RKO (cell line): ENCODE measurements at regions not wholly inside any gene's neighbourhood (a gene's known extent, or its start where the extent isn't known, plus 50 kb on each side); places are given as distances from the start of the nearest gene placed in this dataset.
"Not testable (repeated sequence)": the region's sequence is repeated elsewhere in the genome, so short reads cannot be mapped to it uniquely, and the experiment has no call there.

ENCODE experiments used
- DNase-seq: peaks from one replicate; pipeline ENCODE4 v3.0.0-alpha.2; 2016; ENCODE audit warnings: low spot score

DNA sequence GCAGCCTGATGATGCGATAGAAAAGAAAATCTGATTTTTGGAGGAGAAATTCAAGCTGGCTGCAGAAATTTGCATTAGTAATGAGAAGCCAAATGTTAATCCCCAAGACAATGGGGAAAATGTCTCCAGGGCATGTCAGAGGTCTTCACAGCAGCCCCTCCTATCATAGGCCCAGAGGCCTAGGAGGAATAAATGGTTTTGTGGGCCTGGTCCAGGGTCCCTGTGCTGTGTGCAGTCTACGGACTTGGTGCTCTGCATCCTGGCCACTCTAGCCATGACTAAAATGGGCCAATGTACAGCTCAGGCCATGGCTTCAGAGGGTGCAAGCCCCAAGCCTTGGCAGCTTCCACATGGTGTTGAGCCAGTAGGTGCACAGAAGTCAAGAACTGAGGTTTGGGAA is 303.8 kb upstream of the SEMA3C start:
- not testable (repeated sequence) for DNase-seq

DNA sequence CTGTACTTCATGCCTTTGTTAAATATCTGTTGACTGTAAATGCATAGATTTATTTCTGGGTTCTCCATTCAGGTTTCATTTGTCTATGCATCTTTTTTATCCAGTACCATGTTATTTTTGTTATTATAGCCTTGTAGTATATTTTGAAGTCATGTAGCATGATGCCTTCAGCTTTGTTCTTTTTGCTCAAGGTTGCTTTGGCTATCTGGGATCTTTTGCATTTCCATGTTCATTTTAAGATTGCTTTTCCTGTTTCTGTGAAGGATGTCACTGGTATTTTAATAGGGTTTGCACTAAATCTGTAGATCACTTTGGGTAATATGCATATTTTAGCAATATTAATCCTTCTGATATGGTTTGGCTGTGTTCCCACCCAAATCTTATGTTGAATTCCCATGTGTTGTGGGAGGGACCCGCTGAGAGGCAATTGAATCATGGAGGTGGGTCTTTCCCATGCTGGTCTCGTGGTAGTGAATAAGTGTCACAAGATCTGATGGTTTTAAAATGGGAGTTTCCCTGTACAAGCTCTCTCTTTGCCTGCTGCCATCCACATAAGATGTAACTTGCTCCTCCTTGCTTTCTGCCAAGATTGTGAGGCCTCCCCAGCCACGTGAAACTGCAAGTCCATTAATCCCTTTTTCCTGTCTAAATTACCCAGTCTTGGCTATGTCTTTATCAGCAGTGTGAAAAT is 302.8 kb upstream of the SEMA3C start:
- DNase-seq: no peak

DNA sequence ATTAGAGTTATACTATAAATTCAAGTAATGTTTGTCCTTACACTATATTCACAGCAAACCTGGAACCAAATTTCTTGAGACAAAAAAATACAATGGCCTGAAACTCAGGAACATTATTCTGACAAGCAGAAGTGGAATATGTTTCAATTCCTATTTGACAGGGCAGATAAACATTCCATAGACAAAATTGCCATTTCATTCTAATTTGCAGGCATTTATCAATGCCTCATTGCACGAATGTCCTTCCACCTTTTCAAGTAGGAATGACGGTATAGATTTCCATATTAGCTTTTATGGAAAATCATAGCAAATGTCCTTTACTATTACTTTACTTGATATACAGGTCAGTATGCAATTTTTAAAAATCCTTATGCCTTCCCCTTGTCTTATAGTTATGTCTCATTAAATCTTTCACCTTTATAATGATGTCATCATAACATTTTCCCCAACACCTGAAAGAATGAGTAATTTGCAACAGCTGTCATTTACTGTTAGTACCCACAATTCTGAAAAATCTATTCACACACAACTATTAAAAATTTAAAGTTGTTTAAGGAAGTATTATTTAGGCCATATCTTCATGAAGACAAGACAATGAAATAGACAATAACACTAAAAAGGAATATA is 299.7 kb upstream of the SEMA3C start:
- no peak for DNase-seq

DNA sequence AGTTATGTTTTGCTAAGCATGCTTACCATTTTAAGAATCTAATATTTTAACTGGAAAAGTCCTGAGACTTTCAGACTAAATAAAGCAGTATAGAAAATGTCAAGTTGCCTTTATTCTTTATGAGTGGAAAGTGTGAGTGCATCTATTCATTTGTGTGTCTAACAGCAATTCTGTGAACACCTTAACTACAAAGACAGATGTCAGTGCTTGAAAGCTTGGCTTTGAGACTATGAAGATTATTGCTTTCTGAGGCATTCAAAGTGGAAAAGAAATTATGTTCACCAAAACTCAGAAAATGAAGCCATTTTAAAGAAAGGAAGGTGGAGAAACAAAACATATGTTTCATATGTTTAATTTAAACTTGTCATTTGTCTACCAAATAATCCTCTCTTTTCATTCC is 294.5 kb upstream of the SEMA3C start:
- DNase-seq: no peak

DNA sequence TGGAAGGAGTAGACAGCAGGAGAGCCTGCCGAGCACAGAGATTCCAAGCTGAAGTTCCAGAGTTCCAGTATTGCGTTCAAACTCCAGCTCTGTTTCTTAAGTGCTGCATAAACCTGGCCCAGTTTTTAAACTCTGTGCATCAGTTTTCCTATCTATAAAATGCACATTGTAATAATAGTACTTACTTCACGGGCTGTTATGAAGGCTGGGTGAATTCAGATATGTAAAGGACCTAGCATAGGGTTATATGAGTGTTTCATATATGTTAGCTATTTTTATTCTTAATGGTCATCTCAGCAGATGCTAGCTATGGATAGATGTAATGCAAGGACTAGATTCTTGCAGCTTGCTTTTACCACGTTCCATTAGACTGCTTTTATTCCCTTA is 293.1 kb upstream of the SEMA3C start:
- DNase-seq: no peak

DNA sequence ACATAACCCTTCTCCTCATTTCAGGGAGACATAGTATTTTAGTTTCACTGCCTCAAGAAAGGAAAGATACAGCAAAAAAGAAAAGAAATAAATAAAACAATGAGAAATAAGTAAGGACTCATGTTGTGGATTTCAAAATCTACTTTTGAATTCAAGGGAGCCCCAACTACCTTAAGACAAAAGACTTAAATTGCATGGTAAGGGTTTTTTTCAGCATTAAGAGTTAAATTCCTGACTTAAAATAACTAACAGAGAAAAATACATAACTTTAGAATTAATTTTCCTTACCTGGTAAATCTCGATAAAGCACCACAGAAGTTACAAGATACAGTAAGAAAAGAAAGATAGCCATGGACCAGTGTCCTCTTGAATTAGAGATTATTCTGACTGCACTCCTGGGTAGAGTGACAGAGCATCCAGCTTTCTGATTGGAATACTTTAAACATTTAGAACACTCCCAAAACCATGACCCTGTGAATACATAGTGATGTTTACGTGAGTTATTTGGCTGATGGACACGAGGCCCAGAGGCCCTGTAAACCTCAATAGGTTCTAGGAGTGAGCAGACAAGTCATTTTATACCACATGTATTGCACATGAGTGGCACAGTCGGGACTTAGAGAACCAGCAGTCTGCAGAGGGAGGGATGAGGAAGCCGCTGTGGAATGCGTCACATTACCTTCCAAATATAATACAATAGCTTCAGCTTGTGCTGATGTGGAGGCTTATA is 292.5 kb upstream of the SEMA3C start:
- DNase-seq: no peak

DNA sequence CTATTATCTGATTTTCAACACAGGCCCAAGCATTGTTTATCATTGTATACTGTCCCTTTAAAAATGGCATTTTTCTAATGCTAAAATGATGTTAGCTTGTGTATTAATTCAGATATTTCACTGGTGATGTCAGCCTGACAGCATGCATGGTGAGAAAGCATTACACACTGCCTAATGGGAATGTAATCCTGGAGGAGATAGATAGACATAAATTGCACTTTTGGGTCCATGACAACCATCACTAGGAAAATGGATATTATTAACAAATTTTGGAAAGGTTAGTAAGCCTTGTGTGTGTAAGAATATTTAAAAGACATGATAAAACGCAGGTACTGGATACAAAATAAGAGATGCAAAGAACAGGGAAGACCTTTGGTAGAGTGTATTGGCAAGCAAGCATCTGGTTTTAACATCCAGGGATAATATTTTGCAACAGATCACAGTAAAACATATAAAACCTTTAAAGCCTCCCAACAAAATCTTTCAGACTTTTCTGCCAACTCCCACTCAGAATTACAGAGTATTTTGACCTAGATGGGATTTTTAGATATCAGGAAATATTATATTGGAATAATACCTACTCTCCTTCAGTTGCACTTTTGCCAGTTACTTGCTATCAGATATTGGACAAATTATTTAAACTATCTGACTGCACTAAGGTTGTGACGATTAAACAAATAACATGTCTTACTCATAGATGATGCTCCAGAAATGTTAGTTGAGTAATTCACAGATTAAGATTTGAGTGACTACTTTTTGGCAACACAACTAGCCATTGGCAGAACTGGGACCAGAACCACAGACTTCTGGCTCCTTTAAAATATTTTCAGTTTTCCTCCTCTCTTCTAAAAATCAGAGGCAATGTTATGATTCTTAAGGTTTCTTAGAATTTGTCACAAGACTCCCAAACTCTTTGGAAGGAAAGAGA is 291.6 kb upstream of the SEMA3C start:
- DNase-seq: peak; percentile 15

DNA sequence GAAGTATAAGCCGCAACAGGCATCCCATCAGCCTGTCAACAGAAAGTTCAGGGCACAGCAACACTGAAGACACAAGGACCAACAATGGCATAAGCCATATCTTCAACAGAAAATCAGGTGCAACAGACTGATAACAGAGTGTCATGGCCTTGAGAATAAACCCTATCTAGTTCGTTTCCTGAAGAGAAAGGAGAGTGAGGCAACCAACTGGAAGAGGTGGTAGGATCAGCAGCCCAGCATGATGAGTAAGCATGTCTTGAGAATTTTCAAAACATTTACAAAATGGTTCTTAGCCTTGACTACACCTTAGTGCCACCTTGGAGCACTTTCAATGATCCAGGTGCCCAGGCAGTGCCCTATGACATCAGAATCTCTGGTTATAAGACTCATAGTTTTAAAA is 290.2 kb upstream of the SEMA3C start:
- DNase-seq: no peak

DNA sequence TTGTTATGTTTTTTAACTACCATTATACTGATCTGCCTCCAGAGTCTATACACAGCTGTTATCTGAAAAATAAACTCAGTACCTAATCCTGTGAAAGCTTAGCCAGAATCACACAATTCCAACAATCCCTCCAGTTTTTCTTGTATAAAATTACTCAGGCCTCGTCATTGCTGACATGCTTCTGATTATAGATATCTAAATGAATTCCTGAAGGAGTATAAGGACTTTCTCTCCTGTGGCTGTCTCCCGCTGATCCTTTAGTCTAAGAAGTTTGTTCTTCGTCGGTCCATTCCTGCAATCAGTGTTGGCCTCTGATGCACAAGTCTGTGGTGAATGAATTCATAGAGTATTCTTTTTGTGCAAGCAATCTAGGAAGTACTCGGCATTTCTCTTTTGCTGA is 288.9 kb upstream of the SEMA3C start:
- no peak for DNase-seq

DNA sequence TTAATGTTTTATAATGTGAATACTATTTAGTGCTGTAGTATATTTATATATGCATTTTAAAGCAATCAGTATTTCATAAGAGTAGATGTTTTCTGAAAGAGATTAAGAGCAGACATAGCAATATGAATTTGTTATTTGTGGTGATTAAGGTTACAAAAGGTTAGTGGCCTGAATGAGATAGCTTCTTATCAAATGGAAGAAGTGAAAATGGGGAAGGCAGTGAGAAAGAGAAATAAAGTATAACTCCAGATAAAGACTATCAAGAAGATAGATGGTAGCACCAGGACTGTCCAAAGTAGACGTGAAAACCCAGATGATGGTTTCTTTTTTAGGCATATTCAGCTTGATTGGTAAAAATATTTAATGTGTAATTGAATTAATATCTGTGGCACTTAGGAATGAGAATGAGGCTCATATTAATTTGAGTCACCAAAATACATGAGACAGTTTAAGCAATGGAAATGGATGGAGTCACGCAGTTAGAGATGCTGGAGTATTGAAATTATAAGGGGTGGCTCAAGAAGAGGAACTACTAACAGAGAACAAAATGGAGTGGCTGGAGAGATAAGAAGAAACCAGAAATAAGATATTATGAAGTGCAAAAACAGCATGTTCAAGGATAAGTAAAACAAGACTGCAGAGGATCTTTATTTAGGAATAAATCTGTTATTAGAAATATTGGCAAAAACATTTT is 288.0 kb upstream of the SEMA3C start:
- DNase-seq: no peak

DNA sequence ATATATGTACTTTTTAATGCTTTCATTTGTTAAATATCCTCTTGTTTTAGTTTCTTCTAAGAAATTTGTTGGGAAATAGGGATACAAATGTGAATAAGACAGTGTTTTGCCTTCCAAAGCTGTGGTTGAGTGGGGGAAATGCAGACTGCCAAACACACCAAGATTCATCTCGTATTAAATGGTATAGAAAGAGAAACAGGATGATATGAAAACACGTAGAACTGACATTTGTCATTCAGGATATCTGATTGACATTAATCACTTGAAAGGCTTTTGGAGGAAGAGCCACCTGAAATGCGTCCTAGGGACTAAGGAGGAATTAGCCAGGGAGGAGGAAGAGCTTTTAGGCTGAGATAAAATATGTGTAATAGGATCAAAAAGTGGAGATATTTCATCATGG is 287.4 kb upstream of the SEMA3C start:
- no peak for DNase-seq

DNA sequence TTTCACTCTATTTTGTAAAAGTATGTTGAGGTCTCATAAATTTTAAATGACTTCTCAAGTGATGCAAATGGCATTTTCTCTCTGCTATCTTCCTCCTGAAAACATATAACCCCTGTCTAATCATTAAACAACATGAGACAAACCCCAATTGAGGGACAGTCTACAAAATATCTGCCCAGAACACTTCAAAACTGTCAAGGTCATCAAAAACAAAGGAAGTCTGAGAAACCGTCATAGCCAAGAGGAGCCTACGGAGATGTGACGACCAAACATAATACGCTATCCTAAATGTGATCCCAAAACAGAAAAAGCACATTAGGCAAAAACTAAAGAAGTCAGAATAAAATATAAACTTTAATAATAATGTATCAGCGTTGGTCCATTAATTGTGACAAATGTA is 282.3 kb upstream of the SEMA3C start:
- no peak for DNase-seq

DNA sequence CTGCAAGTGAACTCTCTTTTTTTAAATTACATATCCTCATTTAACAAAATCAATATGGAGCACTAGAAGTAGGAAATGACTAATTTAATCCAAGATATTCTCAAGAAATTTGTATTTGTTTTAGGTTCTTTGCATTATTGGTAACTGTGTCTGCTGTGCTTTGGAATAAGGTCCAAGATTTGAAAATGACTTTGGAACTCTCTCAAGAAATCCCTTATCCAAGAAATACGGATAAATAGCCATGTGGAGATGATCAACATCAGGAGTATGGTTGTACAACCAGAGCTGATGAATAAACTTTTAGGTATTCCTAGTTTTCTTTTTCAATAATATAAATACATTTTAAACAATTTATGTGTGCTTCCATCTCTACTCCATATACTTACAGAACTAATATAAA is 279.9 kb upstream of the SEMA3C start:
- DNase-seq: no peak

DNA sequence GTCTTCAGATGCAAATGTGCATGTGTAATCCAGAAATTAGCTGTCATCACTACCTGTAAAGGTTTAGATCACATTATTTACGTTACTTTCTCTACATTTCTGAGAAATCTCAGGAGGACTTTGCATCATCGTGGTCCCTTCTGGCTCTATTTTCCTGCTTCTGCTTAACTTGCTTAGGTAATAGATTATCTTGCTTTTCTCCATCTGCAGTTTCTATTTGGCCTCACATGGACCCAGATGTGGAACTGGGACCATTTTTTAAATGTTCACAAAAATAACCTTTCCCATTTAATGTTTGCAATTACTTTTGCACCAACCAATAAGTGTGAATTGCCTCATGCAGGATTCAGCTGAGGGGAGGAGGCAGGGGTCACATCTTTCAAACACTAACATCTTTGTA is 278.4 kb upstream of the SEMA3C start:
- DNase-seq: no peak

DNA sequence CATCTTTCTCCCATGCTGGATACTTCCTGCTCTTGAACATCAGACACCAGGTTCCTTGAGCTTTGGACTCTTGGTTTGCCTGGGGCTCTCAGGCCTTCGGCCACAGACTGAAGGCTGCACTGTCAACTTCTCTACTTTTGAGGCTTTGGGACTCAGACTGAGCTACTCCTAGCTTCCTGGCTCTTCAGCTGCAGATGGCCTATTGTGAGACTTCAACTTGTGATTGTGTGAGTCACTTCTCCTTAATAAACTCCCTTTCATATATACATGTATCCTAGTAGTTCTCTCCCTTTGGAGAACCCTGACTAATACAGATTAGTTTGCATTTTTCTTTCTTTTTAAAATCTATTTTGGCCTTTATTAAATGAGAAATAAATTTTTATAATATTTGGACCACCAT is 276.2 kb upstream of the SEMA3C start:
- no peak for DNase-seq

DNA sequence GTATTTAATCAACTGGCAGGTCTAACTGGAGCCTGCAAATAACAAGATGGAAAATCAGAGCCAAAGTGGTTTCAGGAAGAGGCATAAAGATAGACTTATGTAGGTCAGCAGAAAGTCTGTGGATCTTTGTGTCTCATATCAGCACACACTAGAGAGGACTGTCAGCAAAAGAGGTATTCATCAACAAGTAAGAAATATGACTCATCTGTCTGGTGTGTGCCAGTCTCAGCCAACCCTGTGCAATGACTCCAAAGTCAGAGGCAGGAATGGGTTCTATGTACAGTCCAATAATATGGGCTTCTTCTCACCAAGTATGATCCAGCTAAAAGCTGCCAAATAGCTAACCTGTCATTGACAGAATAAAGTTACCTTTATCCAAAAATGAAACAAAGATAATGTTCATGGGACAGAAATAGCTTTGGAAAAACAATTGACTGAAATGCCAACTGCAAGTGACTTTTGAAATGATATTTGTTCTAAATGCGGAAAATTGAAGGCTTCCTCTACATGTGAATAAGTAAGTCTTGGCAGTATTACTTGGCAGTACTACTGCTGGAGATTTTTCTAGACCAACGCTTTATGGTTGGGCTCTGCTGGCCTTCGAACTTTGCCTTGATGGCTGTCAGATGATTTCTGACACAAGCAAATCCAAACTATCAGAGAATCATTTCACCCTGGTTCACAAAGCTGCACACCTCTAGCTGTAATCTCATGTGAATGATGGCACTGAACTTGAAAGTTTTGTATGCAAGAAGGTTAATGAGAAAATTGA is 272.3 kb upstream of the SEMA3C start:
- peak; percentile 76 for DNase-seq

DNA sequence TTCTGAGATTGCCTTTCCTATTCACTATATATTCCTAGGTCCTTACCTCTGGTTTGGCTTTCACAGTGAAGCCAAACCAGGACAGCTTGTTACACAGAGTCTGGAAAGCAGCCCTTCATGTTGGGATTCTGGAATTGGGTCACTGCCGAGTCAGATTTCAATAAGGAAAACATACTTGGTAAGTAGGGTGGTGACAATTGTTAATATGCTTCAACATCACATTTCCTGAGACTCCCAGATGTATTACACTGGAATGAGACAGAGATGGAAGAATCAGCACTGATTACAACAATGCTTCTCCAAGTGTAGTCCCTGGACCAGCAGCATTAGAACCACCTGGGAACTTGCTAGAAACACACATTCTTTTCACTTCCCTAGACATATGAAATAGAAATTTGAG is 268.9 kb upstream of the SEMA3C start:
- no peak for DNase-seq

DNA sequence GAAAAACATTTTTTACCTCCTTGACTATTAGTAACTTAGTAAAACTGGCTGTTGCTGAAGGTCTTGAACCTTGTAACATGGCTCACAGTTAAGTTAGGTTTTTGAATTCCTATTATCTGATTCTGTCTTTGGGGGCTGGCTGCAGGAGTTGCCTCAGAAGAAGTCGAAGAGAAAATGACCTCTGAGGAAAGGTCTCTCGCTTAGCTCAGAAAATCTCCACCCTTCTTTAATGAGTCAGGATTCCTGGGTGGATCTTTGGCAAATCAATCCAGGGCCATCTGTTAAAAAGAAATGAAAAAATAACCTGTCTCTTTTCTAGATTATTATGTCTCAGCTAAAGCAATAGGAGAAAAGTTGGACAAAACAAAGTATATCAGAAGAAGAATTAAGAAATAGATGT is 267.8 kb upstream of the SEMA3C start:
- no peak for DNase-seq

DNA sequence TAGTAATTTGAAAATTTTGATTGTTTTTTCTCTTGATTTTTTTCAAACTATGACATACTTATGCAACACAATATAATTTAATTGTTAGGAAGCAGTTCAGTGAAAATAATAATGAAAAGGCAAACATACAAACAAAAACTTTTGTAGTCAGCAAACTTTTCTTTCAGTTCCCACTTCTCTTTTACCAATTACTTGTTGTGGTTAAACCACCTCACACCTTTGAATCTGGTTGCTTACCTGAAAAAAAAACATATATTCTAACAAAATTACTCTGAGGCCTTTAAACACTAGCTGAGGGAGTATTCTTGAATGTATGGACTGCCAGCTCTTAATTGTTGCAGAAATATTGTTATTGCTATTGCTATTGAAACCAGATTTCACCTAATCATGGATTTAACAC is 266.2 kb upstream of the SEMA3C start:
- no peak for DNase-seq

DNA sequence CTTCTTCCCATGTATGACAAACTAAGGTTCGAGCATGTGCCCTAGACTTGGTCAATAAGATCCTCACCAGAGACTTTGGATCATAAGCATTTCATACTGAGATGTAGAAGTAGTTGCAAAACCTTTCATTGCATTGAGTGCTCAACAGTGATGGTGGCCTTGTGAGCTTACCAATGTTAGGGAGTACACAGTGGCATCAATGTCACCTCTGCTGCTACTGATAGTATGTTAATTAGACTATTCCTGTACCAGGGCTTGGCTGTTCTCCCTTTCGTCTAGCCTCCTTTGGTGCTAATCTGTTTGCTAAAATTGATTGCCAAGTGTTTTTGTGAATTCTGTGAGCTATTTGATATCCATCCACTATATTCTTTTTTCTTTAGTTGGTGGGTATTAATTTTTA is 264.5 kb upstream of the SEMA3C start:
- DNase-seq: no peak

DNA sequence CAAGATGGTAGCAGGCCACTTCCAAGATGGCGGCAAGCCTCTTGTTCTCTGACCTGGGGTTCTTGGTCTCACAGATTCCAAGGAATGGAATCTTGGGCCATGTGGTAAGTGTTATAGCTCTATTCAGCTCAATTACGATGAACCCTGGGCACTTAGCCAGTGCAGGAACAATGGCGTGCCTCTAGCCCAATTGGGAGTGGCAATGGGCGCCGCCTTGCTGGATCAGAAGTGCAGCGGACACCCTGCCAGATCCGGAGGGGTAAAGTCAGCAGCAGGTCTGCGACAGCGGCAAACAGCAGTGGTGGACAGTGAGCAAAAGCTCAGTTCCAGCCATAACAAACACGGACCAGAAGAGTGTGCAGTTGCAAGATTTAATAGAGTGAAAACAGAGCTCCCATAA is 263.2 kb upstream of the SEMA3C start:
- DNase-seq: not testable (repeated sequence)
